Natural killer cell treated with Interleukin-12 subunit alpha and Interleukin-12 subunit beta and Interleukin-15 and Interleukin-18, amount 100 ng/mL, for 72 hours (primary cell): ENCODE measurements at regions not wholly inside any gene's neighbourhood (a gene's known extent, or its start where the extent isn't known, plus 50 kb on each side); places are given as distances from the start of the nearest gene placed in this dataset.

Source experiments
- ATAC-seq, 2 donors: fragments of 150-1000 bp; cut with Tn5 transposase in 1 of 2; sonication (Bioruptor Pico), chemical (Tn5 transposase) in 1 of 2; 2 replicates each; pipeline ENCODE4 v1.10.0; 2021
- DNase-seq: peaks from one replicate; pipeline ENCODE4 v3.0.0; 2022; ENCODE audit warnings: low spot score
- H3K27ac Mint-ChIP-seq, 2 donors: 1 replicate in 1 of 2; 2 replicates in 1 of 2; pipeline ENCODE4 v1.8.0; 2022; ENCODE audit warnings: mixed read lengths in 2 of 2, mild to moderate bottlenecking in 1 of 2, moderate library complexity in 1 of 2
- H3K27me3 Mint-ChIP-seq, 2 donors: 1 replicate in 1 of 2; 2 replicates in 1 of 2; pipeline ENCODE4 v1.8.0; 2022; ENCODE audit warnings: mixed read lengths in 2 of 2
- H3K36me3 Mint-ChIP-seq: one replicate; pipeline ENCODE4 v1.8.0; 2022; ENCODE audit warnings: mixed read lengths
- H3K4me1 Mint-ChIP-seq, 2 donors: 1 replicate in 1 of 2; 2 replicates in 1 of 2; pipeline ENCODE4 v1.8.0; 2022; ENCODE audit warnings: low read depth in 2 of 2, mixed read lengths in 2 of 2, mild to moderate bottlenecking in 1 of 2
- H3K4me3 Mint-ChIP-seq: one replicate; pipeline ENCODE4 v1.8.0; 2022; ENCODE audit warnings: mixed read lengths
- H3K9me3 Mint-ChIP-seq: 2 replicates; pipeline ENCODE4 v1.8.0; 2022; ENCODE audit warnings: mixed read lengths

DNA sequence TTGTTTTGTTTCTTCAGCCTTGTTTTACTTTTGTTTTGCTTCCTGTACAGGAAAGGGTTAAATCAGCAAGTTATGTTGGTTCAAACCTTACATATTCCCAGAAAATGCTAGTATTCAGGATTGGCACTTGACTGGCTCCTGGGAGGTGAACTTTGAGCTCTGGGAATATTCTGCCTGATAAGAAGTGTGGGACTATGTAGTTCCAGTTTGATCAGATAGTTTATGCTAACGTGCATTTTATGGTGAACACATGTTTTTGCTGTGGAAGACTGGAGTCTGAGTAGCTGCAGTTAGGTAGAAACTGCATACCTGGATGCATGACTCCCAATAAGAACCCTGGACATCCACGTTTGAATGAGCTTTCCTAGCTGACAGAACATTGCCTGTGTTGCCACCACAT is 603.1 kb upstream of the HS6ST1 start:
- peaks cover 4 to 8% of the 10 kb centered on the region in 2 donors for H3K27me3 Mint-ChIP-seq
- ATAC-seq (no peak), DNase-seq (no peak)
- H3K27ac Mint-ChIP-seq, result no peak overlapping the region
- H3K4me1 Mint-ChIP-seq, result no peaks in the 10 kb centered on the region
- peaks cover 7% of the 10 kb centered on the region for H3K36me3 Mint-ChIP-seq
- peaks cover 18% of the 10 kb centered on the region for H3K9me3 Mint-ChIP-seq
- H3K4me3 Mint-ChIP-seq, result no peak overlapping the region

DNA sequence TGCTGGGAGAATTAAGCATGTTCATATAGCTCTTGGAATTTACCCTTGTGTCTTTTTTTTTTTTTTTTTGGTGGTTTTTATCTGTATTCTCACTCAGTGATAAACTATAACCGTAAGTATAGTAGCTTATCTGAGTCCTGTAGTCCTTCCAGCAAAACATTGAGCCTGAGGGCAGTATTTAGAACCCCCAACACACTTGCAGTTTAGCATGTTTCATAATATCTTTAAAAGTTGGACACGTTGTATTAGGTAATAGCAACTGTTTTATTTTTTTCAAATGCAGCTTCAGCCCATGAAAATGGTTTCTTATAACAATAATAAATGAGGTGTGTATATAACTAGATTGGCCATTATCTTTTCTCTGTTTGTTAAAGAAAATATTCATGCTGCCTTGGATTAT is 603.5 kb upstream of the HS6ST1 start:
- Mint-ChIP-seq H3K9me3 (peaks cover 18% of the 10 kb centered on the region), H3K36me3 (peaks cover 7% of the 10 kb centered on the region), H3K27ac (no peak overlapping the region), H3K4me1 (no peaks in the 10 kb centered on the region), H3K4me3 (no peak overlapping the region), H3K27me3 (peaks cover 4 to 8% of the 10 kb centered on the region in 2 donors)
- no peak for ATAC-seq
- DNase-seq, result no peak

DNA sequence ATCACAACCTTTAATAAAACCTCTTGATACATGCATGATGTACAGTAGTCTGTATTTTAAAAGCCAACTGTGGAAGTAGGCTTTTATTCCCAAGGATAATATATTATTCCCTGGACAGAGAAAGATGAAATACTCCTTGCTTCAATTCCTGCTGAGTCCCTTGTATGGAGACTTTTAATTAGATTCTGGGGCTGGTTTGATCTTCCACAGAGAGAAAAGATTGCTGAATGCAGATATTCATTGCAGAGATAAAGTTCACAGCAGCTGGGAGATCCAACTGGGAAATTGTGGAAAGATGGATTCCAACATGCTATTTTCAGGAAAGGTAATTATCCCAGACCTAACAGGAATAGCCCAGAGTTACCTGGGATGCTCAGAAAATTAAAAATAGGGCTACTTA is 607.0 kb upstream of the HS6ST1 start:
- DNase-seq, result no peak
- Mint-ChIP-seq H3K4me1 (no peaks in the 10 kb centered on the region), H3K27ac (no peak overlapping the region), H3K4me3 (no peak overlapping the region), H3K9me3 (peaks cover 6% of the 10 kb centered on the region), H3K36me3 (no peaks in the 10 kb centered on the region), H3K27me3 (peaks cover 4 to 8% of the 10 kb centered on the region in 2 donors)
- no peak for ATAC-seq

DNA sequence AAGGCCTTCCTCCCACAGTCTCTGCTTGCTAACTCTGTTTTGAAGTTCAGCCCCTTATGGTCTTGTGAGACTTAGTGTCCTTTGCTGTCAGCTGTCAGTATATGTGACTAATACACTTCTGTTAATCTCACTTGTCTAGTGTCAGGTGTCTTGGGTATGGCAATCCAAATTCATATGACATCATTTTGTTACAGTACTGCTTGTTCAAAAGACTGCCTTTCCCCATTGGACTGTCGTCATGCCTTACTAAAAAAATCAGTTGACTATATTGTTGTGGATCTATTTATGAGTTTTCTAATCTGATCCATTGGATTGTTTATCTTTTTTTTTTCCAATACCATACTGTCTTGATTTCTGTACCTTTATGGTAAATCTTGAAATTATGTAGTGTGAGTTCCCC is 611.4 kb upstream of the HS6ST1 start:
- no peaks in the 10 kb centered on the region for H3K4me1 Mint-ChIP-seq
- peaks cover 4% of the 10 kb centered on the region for H3K9me3 Mint-ChIP-seq
- H3K27ac Mint-ChIP-seq, result no peak overlapping the region
- no peak overlapping the region for H3K4me3 Mint-ChIP-seq
- ATAC-seq (no peak), DNase-seq (no peak)
- H3K36me3 Mint-ChIP-seq, result no peaks in the 10 kb centered on the region
- H3K27me3 Mint-ChIP-seq, result no peaks in the 10 kb centered on the region

DNA sequence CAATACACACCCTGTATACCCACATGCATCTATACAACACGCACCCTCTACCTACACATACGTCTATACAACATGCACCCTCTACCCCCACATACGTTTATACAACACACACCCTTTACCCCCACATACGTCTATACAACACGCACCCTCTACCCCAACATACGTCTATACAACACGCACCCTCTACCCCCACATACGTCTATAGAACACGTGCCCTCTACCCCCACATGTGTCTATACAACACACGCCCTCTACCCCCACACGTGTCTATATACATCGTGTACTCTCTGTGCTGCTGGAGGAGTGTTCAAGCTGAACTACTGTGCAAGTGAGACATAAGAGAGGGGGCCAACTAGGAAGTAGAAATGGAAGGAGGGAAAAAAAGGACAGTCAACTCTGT is 621.7 kb upstream of the HS6ST1 start:
- H3K27me3 Mint-ChIP-seq, result no peaks in the 10 kb centered on the region
- H3K36me3 Mint-ChIP-seq, result no peaks in the 10 kb centered on the region
- ATAC-seq (no peak), DNase-seq (no peak)
- no peak overlapping the region for H3K4me3 Mint-ChIP-seq
- H3K4me1 Mint-ChIP-seq, result no peaks in the 10 kb centered on the region
- peaks cover 6% of the 10 kb centered on the region for H3K9me3 Mint-ChIP-seq
- no peak overlapping the region for H3K27ac Mint-ChIP-seq

DNA sequence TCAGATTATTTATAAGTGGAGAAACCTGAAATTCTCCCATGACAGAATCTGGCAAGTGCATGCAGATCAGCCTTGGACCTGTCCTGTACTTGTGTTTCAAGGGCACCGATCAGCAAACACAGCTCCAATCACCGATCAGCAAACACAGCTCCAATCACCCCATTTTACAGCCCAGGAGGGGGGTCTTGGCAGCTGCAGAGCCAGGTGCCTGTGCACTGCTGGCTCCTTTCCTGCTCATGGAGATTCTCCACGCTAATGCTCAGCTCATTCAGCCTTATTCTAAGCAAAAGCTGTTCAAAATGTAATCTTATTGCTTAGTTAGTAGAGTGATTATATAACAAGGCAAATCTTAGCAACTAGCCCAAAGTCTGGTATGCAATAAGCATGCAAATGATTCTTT is 623.1 kb upstream of the HS6ST1 start:
- no peak for ATAC-seq
- no peak overlapping the region for H3K4me3 Mint-ChIP-seq
- DNase-seq, result no peak
- H3K27ac Mint-ChIP-seq, result no peak overlapping the region
- H3K36me3 Mint-ChIP-seq, result no peaks in the 10 kb centered on the region
- no peaks in the 10 kb centered on the region for H3K27me3 Mint-ChIP-seq
- peaks cover 11% of the 10 kb centered on the region for H3K9me3 Mint-ChIP-seq
- H3K4me1 Mint-ChIP-seq, result no peaks in the 10 kb centered on the region

DNA sequence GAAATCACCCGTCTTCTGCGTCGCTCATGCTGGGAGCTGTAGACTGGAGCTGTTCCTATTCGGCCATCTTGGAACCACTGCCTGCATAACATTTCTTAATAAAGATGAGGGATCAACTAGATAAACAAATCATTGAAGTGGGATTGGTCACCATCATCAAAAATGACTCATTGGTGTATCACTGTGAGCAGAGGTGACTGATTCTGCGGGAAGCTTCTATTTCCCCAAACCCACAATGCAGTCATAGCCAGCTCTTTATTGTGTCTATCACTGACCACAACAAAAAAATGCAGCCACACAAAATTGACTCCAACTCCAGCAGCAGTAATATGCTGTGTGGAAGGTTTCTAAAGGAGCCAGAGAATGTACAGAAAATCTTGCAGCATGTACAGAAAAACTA is 630.7 kb upstream of the HS6ST1 start:
- DNase-seq (no peak), ATAC-seq (no peak)
- Mint-ChIP-seq H3K4me1 (no peaks in the 10 kb centered on the region), H3K9me3 (peaks cover 11% of the 10 kb centered on the region), H3K4me3 (no peak overlapping the region), H3K27ac (no peak overlapping the region), H3K36me3 (no peaks in the 10 kb centered on the region), H3K27me3 (no peaks in the 10 kb centered on the region)

DNA sequence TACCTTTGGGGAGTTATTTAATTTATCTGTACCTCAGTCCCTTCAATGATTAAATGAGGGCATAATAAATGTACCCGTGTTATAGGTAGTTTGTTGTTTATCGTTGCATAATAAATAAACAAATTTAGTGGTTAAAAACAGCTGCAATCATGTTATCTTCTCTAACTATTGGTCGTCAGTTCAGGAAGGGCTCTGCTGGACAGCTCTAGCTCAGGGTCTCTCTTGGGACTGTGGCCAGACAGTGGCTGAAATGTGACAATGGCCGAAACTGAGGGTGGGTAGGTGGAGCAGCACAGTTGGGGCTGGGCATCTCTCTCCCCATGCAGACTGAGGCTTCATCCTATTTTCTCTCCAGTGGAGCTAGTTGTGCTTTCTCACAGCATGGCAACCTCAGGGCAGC is 632.1 kb upstream of the HS6ST1 start:
- ATAC-seq (no peak), DNase-seq (no peak)
- Mint-ChIP-seq H3K27me3 (no peaks in the 10 kb centered on the region), H3K9me3 (peaks cover 11% of the 10 kb centered on the region), H3K4me3 (no peak overlapping the region), H3K36me3 (no peaks in the 10 kb centered on the region), H3K4me1 (no peaks in the 10 kb centered on the region), H3K27ac (no peak overlapping the region)

DNA sequence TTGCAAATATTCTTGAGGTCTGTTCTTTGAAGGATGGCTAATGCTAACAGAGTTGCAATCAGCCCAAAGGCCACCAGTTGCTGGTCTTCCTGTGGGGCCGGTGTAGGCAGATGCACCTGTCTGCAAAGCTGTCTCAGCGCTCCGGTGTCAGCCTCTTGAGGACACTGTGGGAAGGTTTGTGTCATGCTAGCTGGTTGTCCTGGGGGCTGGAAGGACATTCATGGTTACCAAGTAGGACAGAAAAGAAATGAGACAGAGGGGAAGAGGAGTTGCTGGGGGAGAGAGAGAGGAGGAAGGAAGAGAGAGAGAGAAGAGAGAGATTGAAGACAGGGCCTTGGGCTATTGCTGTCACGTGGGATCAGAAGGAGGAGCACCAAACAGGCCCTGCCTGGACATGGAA is 639.6 kb upstream of the HS6ST1 start:
- ATAC-seq, result no peak
- DNase-seq, result no peak
- no peak overlapping the region for H3K4me3 Mint-ChIP-seq
- H3K4me1 Mint-ChIP-seq, result no peaks in the 10 kb centered on the region
- H3K36me3 Mint-ChIP-seq, result no peaks in the 10 kb centered on the region
- no peaks in the 10 kb centered on the region for H3K27me3 Mint-ChIP-seq
- H3K9me3 Mint-ChIP-seq, result peaks cover 16% of the 10 kb centered on the region
- no peak overlapping the region for H3K27ac Mint-ChIP-seq

DNA sequence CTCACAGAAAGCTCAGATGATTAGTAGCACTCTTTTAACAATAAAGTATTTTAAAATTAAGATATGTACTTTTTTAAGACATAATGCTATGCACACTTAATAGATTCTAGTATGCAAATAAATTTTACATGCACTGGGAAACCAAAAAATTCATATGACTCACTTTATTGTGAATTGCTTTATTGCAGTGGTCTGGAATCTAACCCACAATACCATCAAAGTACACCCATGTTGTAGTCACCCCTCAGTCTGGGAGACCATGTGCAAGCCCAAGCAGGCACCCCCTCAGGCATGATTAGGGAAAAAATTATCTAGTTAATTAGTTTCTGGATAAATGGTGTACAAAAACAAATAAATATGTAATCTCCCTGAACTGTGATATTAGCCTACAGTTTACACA is 649.0 kb upstream of the HS6ST1 start:
- Mint-ChIP-seq H3K27ac (no peak overlapping the region), H3K4me1 (no peaks in the 10 kb centered on the region), H3K4me3 (no peak overlapping the region), H3K36me3 (no peaks in the 10 kb centered on the region), H3K9me3 (peaks cover 7% of the 10 kb centered on the region), H3K27me3 (no peaks in the 10 kb centered on the region)
- ATAC-seq, result no peak
- no peak for DNase-seq

DNA sequence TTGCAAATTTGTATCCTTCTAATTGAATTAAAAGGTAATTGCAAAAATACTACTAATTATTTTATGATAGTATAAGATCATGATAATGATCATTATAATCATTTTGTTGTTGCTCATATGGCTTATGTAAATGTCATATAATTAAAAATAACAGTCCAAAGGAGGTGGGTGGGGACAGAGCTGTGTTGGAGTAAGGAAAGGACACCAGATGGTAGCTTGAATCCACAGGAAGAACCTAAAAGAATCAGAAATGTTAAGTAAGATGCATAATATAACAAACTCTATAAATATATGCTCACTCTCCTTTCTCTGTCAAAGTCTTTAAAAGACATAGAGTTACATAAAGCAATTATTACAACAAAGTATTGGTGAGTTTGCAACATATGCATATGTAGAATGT is 650.7 kb upstream of the HS6ST1 start:
- Mint-ChIP-seq H3K4me3 (no peak overlapping the region), H3K27ac (no peak overlapping the region), H3K9me3 (peaks cover 3% of the 10 kb centered on the region), H3K4me1 (no peaks in the 10 kb centered on the region), H3K36me3 (no peaks in the 10 kb centered on the region), H3K27me3 (peaks cover 0 to 5% of the 10 kb centered on the region in 2 donors)
- ATAC-seq, result no peak
- DNase-seq, result no peak

DNA sequence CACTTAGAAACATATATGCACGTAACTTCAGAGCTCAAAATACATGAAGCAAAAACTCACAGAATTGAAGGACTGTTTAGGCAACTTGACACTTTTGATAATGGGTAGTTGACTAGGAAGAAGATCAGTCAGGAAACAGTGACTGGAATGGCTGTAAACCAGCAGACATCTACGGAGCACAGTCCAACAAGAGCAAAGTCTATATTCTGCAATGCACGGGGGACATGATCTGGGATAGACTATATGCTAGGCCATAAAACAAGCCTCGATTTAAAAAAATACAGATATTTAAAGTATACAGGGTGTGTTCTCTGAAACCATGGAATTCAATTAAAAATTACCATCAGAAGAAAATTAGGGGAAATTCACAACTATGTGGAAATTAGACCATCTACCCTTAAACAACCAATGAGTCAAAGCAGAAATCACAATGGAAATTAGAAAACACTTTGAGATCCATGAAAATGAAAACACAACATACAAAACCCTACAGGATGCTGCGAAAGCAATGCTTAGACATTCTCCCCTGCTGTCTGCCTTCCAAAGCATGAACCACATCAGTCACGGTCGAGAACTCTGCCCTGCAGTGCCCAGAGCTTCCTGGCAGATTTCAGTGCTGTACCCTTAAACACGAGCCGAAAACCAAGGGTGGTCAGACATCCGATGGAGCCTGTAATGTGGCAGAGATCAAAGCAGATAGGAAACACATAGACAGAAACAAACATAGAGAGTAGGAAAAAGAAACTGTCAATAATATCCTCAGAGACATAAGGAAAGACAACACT is 651.9 kb upstream of the HS6ST1 start:
- Mint-ChIP-seq H3K9me3 (peaks cover 3% of the 10 kb centered on the region), H3K27ac (no peak overlapping the region), H3K4me3 (no peak overlapping the region), H3K36me3 (no peaks in the 10 kb centered on the region), H3K27me3 (peaks cover 0 to 5% of the 10 kb centered on the region in 2 donors), H3K4me1 (no peaks in the 10 kb centered on the region)
- DNase-seq, result no peak
- peak in 1 of 2 donors; percentile 36 for ATAC-seq

DNA sequence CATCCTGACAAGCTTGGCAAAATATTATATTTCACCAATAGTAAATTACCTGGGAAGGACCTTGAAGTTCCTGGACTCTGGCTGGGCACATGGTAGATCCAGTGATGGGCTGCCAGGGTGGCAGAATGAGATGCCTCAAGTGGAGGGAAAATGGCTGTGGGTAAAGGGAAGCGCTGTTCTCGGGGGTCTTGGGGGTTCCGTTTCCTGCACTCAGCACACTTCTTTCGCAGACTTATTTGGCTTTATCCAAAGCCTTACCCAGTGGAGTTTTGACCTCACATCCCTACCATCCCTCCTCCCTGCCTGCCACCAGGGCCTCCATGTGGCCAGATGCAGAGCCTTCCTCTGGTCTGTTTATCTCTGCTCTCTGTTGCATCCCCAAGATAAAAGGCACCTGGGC is 654.9 kb upstream of the HS6ST1 start:
- no peak for DNase-seq
- peaks cover 3% of the 10 kb centered on the region for H3K9me3 Mint-ChIP-seq
- H3K27ac Mint-ChIP-seq, result no peak overlapping the region
- no peak for ATAC-seq
- H3K36me3 Mint-ChIP-seq, result no peaks in the 10 kb centered on the region
- H3K4me3 Mint-ChIP-seq, result no peak overlapping the region
- H3K27me3 Mint-ChIP-seq, result peaks cover 0 to 8% of the 10 kb centered on the region in 2 donors
- H3K4me1 Mint-ChIP-seq, result no peaks in the 10 kb centered on the region

DNA sequence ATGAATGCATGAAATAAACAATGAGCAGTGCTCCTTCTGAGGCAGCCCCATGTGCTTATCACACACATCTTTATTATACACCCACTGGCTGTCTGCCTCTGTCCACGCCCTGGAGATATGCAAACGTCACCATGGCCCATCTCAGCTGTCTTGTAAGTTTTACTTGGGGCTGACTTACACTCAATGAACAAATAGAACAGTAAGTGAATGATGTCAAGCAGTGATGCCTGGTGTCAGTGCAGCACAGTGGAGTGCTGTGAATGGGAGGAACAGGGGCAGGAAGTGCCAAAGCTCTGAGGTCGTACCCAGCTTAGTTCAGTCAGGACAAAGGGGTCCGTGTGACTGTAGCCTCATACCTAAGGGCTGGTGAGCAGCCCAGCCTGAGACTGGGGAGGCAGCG is 659.5 kb upstream of the HS6ST1 start:
- H3K27me3 Mint-ChIP-seq, result peaks cover 0 to 4% of the 10 kb centered on the region in 2 donors
- no peak overlapping the region for H3K4me3 Mint-ChIP-seq
- H3K27ac Mint-ChIP-seq, result no peak overlapping the region
- H3K36me3 Mint-ChIP-seq, result no peaks in the 10 kb centered on the region
- ATAC-seq, result peak; percentile 3 to 52
- H3K9me3 Mint-ChIP-seq, result no peaks in the 10 kb centered on the region
- no peak for DNase-seq
- no peaks in the 10 kb centered on the region for H3K4me1 Mint-ChIP-seq

DNA sequence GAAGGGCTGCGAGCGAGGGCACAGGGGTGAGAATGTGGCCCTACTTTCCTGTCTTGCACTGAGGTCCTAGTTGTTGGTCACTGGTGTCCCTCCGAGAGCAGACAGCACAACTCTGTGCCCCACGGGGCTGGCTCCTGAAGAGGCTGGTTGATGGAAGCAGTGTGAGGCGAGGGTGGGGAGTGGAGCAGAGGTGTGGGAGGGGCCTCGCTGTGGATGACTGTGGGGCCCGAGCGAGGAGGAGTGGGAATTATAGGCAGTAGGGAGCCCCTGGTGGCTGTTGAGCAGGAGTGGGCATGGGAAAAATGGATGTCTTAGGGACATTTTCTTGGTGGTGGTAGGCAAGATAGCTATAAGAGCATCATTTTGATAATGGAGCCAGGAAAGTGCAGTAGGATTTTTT is 660.5 kb upstream of the HS6ST1 start:
- H3K27me3 Mint-ChIP-seq, result peaks cover 0 to 3% of the 10 kb centered on the region in 2 donors
- no peaks in the 10 kb centered on the region for H3K9me3 Mint-ChIP-seq
- DNase-seq (no peak), ATAC-seq (no peak)
- H3K36me3 Mint-ChIP-seq, result no peaks in the 10 kb centered on the region
- no peak overlapping the region for H3K27ac Mint-ChIP-seq
- H3K4me3 Mint-ChIP-seq, result no peak overlapping the region
- no peaks in the 10 kb centered on the region for H3K4me1 Mint-ChIP-seq
